IPS-15b (cell line): ENCODE measurements at regions not wholly inside any gene's neighbourhood (a gene's known extent, or its start where the extent isn't known, plus 50 kb on each side); places are given as distances from the start of the nearest gene placed in this dataset.

Experiments
- H3K27me3 ChIP-seq: one replicate; pipeline ENCODE4 v1.6.1; 2013; ENCODE audit warnings: low read length; ENCODE audit not compliant: control insufficient read depth, insufficient read depth
- H3K36me3 ChIP-seq: one replicate; pipeline ENCODE4 v1.6.1; 2013; ENCODE audit warnings: low read length; ENCODE audit not compliant: control insufficient read depth, insufficient read depth
- H3K4me1 ChIP-seq: one replicate; pipeline ENCODE4 v1.6.1; 2013; ENCODE audit warnings: mild to moderate bottlenecking, low read length; ENCODE audit not compliant: control insufficient read depth, insufficient read depth
- H3K4me3 ChIP-seq: one replicate; pipeline ENCODE4 v1.5.1; 2013; ENCODE audit warnings: low read depth, low read length
- H3K9ac ChIP-seq: one replicate; pipeline ENCODE4 v1.6.1; 2013; ENCODE audit warnings: low read depth, mild to moderate bottlenecking, low read length
- H3K9me3 ChIP-seq: one replicate; pipeline ENCODE4 v1.6.1; 2013; ENCODE audit warnings: mild to moderate bottlenecking, low read length; ENCODE audit not compliant: control insufficient read depth, insufficient read depth

DNA sequence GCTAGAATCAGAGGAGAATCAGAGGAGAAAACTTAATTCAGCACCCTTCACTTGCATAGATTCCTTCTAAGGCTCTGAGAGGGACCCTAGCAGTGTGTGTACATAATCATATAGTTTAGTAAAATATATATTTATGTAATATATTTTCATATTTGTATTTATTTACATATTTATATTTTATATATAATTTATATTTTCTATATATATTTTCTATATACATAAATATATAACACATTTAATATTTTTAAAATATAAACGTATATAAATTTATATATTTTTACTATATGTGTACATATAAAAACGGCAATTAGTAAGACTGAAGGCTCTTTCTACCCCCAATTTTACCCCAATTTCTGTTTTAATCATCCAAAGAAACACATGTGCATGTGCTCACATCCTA is 80.3 kb downstream of the NXPE2 start:
- Histone ChIP-seq H3K9me3 (no peaks in the 10 kb centered on the region), H3K4me3 (no peak overlapping the region), H3K27me3 (no peaks in the 10 kb centered on the region), H3K4me1 (no peaks in the 10 kb centered on the region), H3K36me3 (no peaks in the 10 kb centered on the region), H3K9ac (no peak overlapping the region)

DNA sequence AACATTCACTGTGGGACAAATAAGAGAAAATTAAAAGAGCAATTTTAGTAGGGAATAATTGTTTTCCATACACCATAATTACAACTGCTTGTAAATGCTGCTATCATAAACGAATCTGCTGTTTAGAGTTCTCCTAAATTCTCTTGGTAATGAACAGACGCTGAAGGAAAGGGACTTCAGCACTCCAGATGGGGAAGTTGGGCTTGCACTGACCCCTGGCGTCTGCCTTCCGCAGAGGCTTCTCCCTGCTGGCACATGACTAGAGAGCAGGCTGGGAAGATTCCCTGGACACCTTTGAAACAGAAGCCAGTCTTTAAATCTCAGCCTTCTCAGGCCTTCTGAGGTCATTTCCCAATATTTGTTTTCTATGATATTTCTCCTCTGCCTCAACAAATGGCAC is 84.1 kb downstream of the NXPE2 start:
- Histone ChIP-seq H3K27me3 (no peaks in the 10 kb centered on the region), H3K9ac (no peak overlapping the region), H3K4me1 (no peaks in the 10 kb centered on the region), H3K9me3 (no peaks in the 10 kb centered on the region), H3K36me3 (no peaks in the 10 kb centered on the region), H3K4me3 (no peak overlapping the region)

DNA sequence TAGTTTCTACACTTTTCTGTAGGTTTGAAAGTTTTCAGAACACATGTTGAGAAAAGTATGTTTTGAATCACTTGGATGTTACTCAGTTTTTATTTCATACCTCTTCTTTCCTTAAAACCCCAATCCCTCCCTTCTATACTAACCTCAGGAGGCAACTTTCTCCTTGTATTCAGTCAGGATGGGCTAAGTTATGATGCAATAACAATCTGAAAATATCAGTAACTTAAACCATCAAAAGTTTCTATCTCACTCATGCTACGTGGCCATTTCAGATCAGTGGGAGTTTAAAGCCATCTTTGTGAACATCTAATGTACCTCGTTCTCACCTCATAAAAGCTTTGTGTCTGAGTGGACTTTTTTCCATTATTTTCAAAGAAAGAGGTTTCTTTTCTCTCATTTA is 86.2 kb downstream of the NXPE2 start:
- Histone ChIP-seq H3K4me3 (no peak overlapping the region), H3K4me1 (no peaks in the 10 kb centered on the region), H3K9me3 (no peaks in the 10 kb centered on the region), H3K36me3 (no peaks in the 10 kb centered on the region), H3K9ac (no peak overlapping the region), H3K27me3 (no peaks in the 10 kb centered on the region)

DNA sequence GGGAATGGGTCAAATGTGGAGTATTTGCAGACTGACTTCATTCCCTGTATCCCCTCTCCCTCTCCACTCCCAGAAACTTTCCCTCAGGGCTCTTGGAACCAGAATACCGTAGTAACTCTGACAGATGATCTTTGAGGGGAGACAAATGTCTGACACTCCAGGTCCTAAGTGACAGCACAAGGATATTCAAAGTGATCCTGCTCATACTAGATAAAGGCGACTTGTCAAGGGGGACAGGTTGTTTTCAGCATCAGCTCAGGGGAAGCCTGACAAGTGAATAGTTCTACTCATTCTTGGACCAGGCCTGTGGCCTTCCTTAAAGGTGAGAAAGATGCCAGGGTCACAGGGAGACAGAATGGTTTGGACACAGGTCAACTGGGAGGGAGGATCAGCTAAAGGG is 92.8 kb downstream of the NXPE2 start:
- Histone ChIP-seq H3K4me1 (peaks cover 11% of the 10 kb centered on the region), H3K9ac (no peak overlapping the region)

DNA sequence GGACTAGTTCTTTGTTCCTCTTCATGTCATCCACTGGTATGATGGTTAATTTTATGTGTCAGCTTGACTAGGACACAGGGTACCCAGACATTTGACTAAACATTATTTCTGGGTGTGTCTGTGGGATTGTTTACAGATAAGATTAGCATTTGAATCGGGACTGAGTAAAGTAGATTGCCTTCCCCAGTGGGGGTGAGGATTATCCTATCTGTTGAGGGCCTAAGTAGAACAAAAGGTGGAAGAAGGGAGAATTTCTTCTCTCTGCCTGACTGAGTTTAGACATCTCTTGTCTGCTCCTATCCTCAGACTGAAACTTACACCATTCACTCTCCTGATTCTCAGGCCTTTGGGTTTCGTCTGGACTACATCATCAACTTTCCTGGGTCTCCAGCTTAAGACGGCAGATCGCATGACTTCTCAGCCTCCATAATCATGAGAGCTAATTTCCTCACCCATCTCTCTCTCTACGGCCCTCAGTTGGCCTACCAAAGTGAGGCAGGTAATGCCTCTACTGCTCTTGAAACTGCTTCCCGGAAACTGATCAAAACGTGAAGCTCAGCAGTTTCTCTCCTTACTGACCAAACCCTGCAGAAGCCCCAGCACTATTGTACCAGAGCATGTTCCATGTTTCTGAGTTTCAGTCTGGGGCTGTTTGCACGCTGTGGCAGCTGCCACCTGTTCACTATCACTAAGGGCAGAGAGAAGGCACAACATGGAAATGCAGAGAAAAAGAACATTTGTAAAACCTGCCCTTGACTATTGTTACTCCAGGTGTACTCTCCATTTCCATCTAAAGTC is 95.4 kb downstream of the NXPE2 start:
- Histone ChIP-seq H3K4me1 (peaks cover 11% of the 10 kb centered on the region), H3K4me3 (peak overlapping the region; percentile 2), H3K9ac (no peak overlapping the region), H3K36me3 (no peaks in the 10 kb centered on the region), H3K9me3 (no peaks in the 10 kb centered on the region), H3K27me3 (peaks cover 8% of the 10 kb centered on the region)

More for the DNA sequence above, 92.8 kb downstream of the NXPE2 start:
- Histone ChIP-seq H3K4me3 (no peak overlapping the region), H3K36me3 (no peaks in the 10 kb centered on the region), H3K27me3 (peaks cover 8% of the 10 kb centered on the region), H3K9me3 (no peaks in the 10 kb centered on the region)

DNA sequence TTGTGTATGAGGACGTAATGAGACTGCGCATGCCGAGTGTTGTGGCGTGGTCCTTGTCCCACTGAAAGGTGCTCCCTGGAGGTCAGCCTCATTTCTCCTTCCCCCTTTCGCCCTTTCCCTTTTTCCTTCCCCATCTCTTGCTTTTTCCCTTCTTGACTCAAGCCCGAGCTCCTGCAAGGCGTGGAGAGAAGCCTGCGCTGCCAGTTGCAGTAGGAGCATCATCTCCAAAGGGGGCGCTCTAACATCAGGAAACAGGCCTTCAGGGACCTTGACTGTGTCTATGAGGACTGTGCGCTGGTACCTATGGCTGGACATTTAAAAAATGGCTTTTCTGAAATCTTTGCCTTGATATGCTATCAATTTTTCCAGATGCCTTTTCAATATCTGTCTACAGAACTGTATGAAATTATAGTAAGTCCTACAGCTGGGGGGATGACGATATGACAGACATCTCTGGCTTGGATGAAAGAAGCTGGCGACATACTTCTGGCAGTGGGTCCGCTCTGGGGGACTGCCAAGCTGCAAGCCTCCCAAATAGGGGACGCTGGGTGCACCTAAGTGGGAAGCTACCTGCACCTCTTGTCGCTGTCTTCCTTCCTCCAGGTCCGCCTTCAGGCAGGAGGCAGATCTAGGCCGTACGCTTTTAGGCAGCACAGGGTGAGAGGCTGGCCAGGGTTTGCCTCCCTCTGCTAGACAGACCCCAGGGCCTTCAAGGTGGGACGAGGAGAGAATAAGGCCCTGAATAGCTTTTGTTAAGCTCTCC is 96.5 kb downstream of the NXPE2 start:
- Histone ChIP-seq H3K9me3 (no peaks in the 10 kb centered on the region), H3K4me1 (peaks cover 11% of the 10 kb centered on the region), H3K27me3 (peaks cover 8% of the 10 kb centered on the region), H3K36me3 (no peaks in the 10 kb centered on the region), H3K4me3 (peak overlapping the region; percentile 2), H3K9ac (no peak overlapping the region)

DNA sequence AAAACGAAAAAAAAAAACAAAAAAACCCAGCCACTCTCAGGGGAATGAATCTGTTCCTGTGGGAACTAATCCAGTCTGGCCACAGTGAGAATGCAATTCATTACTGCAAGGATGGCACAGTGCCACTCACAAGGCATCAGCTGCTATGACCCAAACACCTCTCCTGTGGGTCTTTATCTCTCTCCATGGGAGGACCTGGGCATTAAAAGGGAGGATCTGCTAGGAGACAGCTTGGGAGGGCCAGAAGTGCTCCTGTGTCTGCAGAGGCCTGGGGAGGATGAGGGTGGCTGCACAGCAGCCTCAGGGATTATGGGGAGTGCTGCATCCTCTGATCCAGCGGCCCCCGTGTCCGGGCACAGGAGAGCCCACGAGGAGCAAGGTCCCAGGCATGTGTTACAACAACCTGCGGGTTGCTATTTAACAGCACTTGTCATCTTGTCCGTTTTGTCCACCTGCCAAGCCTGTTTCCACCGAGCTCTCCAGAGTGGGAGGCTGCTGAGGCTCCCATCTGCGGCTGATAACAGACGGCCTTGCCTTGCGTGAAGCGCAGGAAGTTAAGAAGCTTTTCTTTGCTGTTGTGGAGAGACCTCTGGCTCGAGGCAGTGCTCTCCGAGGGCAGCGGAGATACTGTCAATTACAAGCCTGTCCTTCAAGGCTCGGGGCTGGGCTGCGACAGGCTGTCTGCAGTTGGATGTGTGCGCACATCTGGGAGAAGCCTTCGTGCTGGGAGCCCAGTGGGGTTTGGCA is 97.7 kb downstream of the NXPE2 start:
- Histone ChIP-seq H3K36me3 (peaks cover 2% of the 10 kb centered on the region), H3K9me3 (no peaks in the 10 kb centered on the region), H3K9ac (no peak overlapping the region), H3K27me3 (peaks cover 8% of the 10 kb centered on the region), H3K4me3 (no peak overlapping the region), H3K4me1 (peaks cover 11% of the 10 kb centered on the region)

DNA sequence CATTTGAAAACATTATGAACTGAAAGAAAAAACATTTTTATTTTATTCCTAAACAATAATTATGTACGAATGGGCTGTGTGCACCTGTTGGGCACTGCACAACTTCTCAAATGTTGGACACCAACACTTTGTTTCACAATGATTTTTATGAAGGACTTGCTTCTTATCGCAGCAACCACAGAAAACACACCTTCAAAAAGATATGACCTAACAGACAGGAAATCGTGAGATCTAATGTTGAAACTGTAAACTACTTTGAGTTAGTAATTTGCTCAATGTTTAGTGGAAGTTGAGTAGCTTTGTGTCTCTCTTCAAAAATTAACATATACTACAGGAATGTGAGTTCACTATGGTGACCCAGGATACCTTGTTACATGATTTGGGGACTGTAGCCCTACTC is 98.6 kb downstream of the NXPE2 start:
- Histone ChIP-seq H3K36me3 (peaks cover 2% of the 10 kb centered on the region), H3K4me1 (peaks cover 11% of the 10 kb centered on the region), H3K9ac (no peak overlapping the region), H3K9me3 (no peaks in the 10 kb centered on the region), H3K27me3 (peaks cover 8% of the 10 kb centered on the region), H3K4me3 (no peak overlapping the region)

DNA sequence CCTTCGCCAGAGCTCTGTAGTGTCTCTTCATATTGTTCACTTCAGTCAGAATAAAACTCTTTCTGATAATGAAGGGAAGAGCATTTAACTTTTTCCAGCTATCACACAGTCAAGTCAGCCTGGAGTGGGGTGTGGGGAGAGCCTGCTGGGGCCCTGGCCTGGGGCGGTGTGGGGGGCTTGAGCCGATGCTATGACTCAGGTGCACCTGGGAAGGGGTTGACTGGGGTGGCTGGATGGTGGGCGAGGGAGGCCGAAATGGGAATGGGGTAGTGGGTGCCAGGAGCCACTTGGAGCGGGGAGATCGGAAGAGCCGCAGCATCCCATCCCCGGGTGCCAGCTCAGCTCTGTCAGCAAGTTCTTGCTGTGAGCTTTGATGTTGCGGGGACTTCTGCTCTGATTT is 100.9 kb downstream of the NXPE2 start:
- no peak overlapping the region for H3K9ac ChIP-seq
- peaks cover 2% of the 10 kb centered on the region for H3K36me3 ChIP-seq
- no peak overlapping the region for H3K4me3 ChIP-seq
- peaks cover 3% of the 10 kb centered on the region for H3K4me1 ChIP-seq
- H3K27me3 ChIP-seq = peaks cover 4% of the 10 kb centered on the region
- no peaks in the 10 kb centered on the region for H3K9me3 ChIP-seq

DNA sequence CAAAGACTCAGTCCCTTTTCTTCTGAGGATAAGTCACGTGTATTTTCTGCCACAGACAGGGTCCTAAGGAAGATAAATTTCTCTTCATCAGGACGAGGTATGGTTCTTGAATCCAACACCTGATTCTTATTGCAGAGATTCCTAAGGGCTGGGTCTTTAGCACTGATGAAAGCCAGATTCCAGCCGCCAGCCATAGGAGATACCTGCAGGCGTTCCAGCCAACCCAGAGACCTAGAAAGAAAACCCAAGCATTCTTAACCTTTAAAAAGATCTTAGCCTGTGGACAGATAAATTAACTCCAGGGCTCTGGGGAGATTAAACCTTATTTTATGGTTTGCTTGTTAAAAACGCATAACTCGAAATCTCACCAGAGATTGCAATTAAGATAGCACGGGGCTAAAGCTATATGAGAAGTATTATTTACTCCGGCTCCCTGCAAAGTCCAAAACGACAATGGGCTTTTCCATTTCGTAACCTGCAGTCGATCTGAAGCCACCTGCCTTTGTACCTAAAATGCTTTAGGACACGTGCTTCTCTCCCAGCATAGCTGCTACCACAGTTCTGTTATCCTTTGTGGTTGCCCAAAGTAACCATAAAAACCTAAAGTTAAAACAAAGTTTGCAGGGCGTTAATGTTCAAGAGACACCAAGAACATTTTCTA is 104.5 kb downstream of the NXPE2 start:
- no peaks in the 10 kb centered on the region for H3K9me3 ChIP-seq

DNA sequence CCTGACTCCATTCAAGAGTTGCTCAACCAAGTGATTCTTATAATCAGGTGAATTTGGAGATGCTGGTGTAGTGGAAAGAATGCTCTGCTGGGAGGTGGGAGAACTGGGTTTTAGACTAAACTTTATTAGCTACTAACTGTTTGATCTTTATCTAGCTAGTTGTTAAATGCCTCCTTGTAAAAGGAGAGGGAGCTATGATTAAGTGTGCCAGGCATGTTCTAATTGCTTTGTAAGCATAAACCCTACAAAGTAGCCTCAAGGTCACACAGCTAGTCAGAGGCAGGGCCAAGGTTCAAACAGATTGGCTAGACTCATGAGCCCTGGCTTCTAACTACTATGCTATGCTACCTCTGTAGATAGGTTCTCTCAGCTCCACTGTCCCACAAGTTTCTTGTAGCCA is 105.5 kb downstream of the NXPE2 start:
- H3K36me3 ChIP-seq = peaks cover 2% of the 10 kb centered on the region
- no peak overlapping the region for H3K9ac ChIP-seq
- H3K9me3 ChIP-seq = no peaks in the 10 kb centered on the region
- no peaks in the 10 kb centered on the region for H3K27me3 ChIP-seq
- no peak overlapping the region for H3K4me3 ChIP-seq
- H3K4me1 ChIP-seq = no peaks in the 10 kb centered on the region

More for the DNA sequence above, 104.5 kb downstream of the NXPE2 start:
- Histone ChIP-seq H3K36me3 (peaks cover 2% of the 10 kb centered on the region), H3K4me1 (no peaks in the 10 kb centered on the region), H3K27me3 (no peaks in the 10 kb centered on the region), H3K4me3 (no peak overlapping the region), H3K9ac (no peak overlapping the region)
